Loucy (cell line): ENCODE measurements at regions not wholly inside any gene's neighbourhood (a gene's known extent, or its start where the extent isn't known, plus 50 kb on each side); places are given as distances from the start of the nearest gene placed in this dataset.

ENCODE experiments used
- CTCF ChIP-seq: fragments of 200-600 bp; sonication (generic); conservative IDR thresholded peaks from 2 replicates; pipeline ENCODE4 v1.5.1; 2014; ENCODE audit warnings: mild to moderate bottlenecking, antibody characterized with exemption, low read length
- EZH2phosphoT487 ChIP-seq: fragments of 200-600 bp; IDR thresholded peaks from 2 replicates; pipeline ENCODE4 v1.6.1; 2018; ENCODE audit warnings: antibody characterized with exemption, mild to moderate bottlenecking, moderate library complexity, borderline replicate concordance

- TF ChIP-seq CTCF (no peak), EZH2phosphoT487 (no peak)
Observed at GRCh38 chr2:226330206-226330605, 469.4 kb downstream of the IRS1 start.
